ENCODE measurements at regions not wholly inside any gene's neighbourhood (a gene's known extent, or its start where the extent isn't known, plus 50 kb on each side); places are given as distances from the start of the nearest gene placed in this dataset.

DNA sequence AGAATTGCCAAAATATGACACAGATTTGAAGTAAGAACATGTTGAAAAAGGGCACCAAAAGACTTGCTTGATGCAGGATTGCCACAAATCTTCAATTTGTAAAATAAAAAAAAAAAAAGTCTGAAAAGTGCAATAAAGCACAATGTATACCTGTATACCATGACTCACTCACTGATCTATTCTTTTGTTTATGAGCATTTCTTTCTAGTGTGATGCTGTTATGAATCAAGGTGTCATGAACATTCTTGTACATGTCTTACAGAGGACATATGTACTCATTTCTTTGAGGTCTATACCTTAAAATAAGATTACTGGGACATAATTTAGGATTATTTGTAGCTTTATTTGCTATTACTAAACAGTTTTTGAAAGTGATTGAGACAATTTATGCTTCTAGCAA is 464.9 kb upstream of the RBMS3 start:
- TF ChIP-seq RAD21 (IDR thresholded peaks at IDR 0.05; ENCODE audit: low read depth) = no peak
- no peak for TF ChIP-seq FOXM1 (IDR thresholded peaks at IDR 0.05; ENCODE audit: borderline replicate concordance, low read depth)
- TF ChIP-seq TAF1 (IDR thresholded peaks at IDR 0.05; ENCODE audit: low read depth) = no peak
- no peak for TF ChIP-seq ZBTB7A (IDR thresholded peaks at IDR 0.05; ENCODE audit: low read depth)
- TF ChIP-seq CEBPB (IDR thresholded peaks at IDR 0.05) = no peak
- no peak for TF ChIP-seq REST (IDR thresholded peaks at IDR 0.05; ENCODE audit: low read depth)
- TF ChIP-seq, protein P1, sequence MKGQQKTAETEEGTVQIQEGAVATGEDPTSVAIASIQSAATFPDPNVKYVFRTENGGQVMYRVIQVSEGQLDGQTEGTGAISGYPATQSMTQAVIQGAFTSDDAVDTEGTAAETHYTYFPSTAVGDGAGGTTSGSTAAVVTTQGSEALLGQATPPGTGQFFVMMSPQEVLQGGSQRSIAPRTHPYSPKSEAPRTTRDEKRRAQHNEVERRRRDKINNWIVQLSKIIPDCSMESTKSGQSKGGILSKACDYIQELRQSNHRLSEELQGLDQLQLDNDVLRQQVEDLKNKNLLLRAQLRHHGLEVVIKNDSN (IDR thresholded peaks at IDR 0.05) = no peak
- no peak for TF ChIP-seq TCF12 (IDR thresholded peaks at IDR 0.05; ENCODE audit: low read depth)
- no peak for TF ChIP-seq EP300 (IDR thresholded peaks at IDR 0.05; ENCODE audit: borderline replicate concordance)
- TF ChIP-seq CREB1 (IDR thresholded peaks at IDR 0.05; ENCODE audit: low read depth) = no peak
- TF ChIP-seq NFIC (IDR thresholded peaks at IDR 0.05) = no peak
- no peak for TF ChIP-seq EGR1 (IDR thresholded peaks at IDR 0.05)
- no peak for TF ChIP-seq YY1 (IDR thresholded peaks at IDR 0.05; ENCODE audit: low read depth)
